Endothelial cell of umbilical vein (primary cell): ENCODE measurements at regions not wholly inside any gene's neighbourhood (a gene's known extent, or its start where the extent isn't known, plus 50 kb on each side); places are given as distances from the start of the nearest gene placed in this dataset.

Experiments
- BruUV-seq: library from RNA; stranded (reverse); fragments of 400-500 nt; replicated peaks from 2 replicates; lab custom pipeline; 2021; lab: Mats Ljungman, UMichigan
- CTCF ChIA-PET: fragments of 300-600, 350-600 bp; sonication (Branson Sonifier 250); formaldehyde crosslinking; loops from one replicate; lab custom pipeline; 2021; ENCODE audit warnings: antibody characterized with exemption, inconsistent platforms; lab: Charles Lee
- POLR2A ChIA-PET: fragments of 300-600, 350-600 bp; sonication (Branson Sonifier 250); formaldehyde crosslinking; loops from one replicate; lab custom pipeline; 2021; ENCODE audit warnings: antibody characterized with exemption, inconsistent platforms; lab: Charles Lee
- DNase-seq: peaks from one replicate; pipeline ENCODE4 v3.0.0-alpha.2; 2011; ENCODE audit warnings: low read depth, low spot score
- FAIRE-seq: peaks from 2 replicates; lab custom pipeline; 2011; peaks lifted over from hg19 to GRCh38; lab: Jason Lieb, UNC
- H2AFZ ChIP-seq: 2 replicates; pipeline ENCODE4 v1.6.0; 2012; ENCODE audit warnings: low read depth, low read length, control low read depth, inconsistent platforms
- H3K27ac ChIP-seq: 2 replicates; pipeline ENCODE4 v1.5.1; 2011; ENCODE audit warnings: low read depth, mild to moderate bottlenecking, control low read depth, low read length, moderate library complexity; ENCODE audit not compliant: insufficient read depth
- H3K27me3 ChIP-seq, 2 experiments: 2 replicates each; pipeline versions ENCODE4 v1.6.0 to v1.6.1; 2011; ENCODE audit warnings: low read length in 2 of 2, mixed read lengths in 1 of 2; ENCODE audit not compliant: control insufficient read depth in 2 of 2, insufficient read depth in 2 of 2
- H3K36me3 ChIP-seq, 2 experiments: 2 replicates in 1 of 2; 3 replicates in 1 of 2; pipeline ENCODE4 v1.5.1; 2011; ENCODE audit warnings: low read length in 2 of 2, mild to moderate bottlenecking in 1 of 2, moderate library complexity in 1 of 2; ENCODE audit not compliant: control insufficient read depth in 2 of 2, insufficient read depth in 2 of 2; ENCODE audit errors: extremely low read depth in 1 of 2
- H3K4me1 ChIP-seq: 3 replicates; pipeline ENCODE4 v1.5.1; 2011; ENCODE audit warnings: mild to moderate bottlenecking, low read length; ENCODE audit not compliant: control insufficient read depth, insufficient read depth; ENCODE audit errors: extremely low read depth
- H3K4me2 ChIP-seq: 2 replicates; pipeline ENCODE4 v1.6.1; 2011; ENCODE audit warnings: low read length, control low read depth, mixed read lengths; ENCODE audit not compliant: insufficient read depth
- H3K4me3 ChIP-seq, 3 experiments: fragments of 200-600 bp in 1 of 3; sonication (generic), shearing (Covaris generic) in 1 of 3; replicated peaks in 1 of 3; 2 replicates each; pipeline ENCODE4 v1.5.1; 2011 to 2016; ENCODE audit warnings: control low read depth in 3 of 3, low read length in 3 of 3, mild to moderate bottlenecking in 2 of 3, inconsistent platforms in 1 of 3, low read depth in 1 of 3, moderate library complexity in 1 of 3; ENCODE audit not compliant: insufficient read depth in 1 of 3
- H3K79me2 ChIP-seq: 2 replicates; pipeline ENCODE4 v1.6.0; 2012; ENCODE audit warnings: low read length, inconsistent platforms; ENCODE audit not compliant: control insufficient read depth, insufficient read depth
- H3K9ac ChIP-seq: replicated peaks from 2 replicates; pipeline ENCODE3; 2011; ENCODE audit warnings: low read length, control low read depth; ENCODE audit not compliant: insufficient read depth; ENCODE audit errors: extremely low read depth
- H3K9me1 ChIP-seq: replicated peaks from 3 replicates; pipeline ENCODE4 v1.6.0; 2011; ENCODE audit warnings: mild to moderate bottlenecking, low read length; ENCODE audit not compliant: control insufficient read depth, insufficient read depth; ENCODE audit errors: extremely low read depth
- H3K9me3 ChIP-seq: replicated peaks from 2 replicates; pipeline ENCODE4 v1.5.1; 2012; ENCODE audit warnings: low read length, inconsistent platforms; ENCODE audit not compliant: control insufficient read depth, insufficient read depth
- H4K20me1 ChIP-seq: replicated peaks from 2 replicates; pipeline ENCODE3; 2011; ENCODE audit warnings: mild to moderate bottlenecking, low read length; ENCODE audit not compliant: control insufficient read depth, insufficient read depth; ENCODE audit errors: extremely low read depth
- CTCF ChIP-seq, 2 donors: IDR thresholded peaks; 1 replicate in 1 of 2; 2 replicates in 1 of 2; pipeline ENCODE4 v1.5.1; 2011; ENCODE audit warnings: low read length in 2 of 2, mild to moderate bottlenecking in 2 of 2, moderate library complexity in 2 of 2, control low read depth in 1 of 2, inconsistent platforms in 1 of 2, low read depth in 1 of 2; ENCODE audit not compliant: insufficient read depth in 1 of 2; ENCODE audit errors: extremely low read depth in 1 of 2
- EZH2 ChIP-seq: IDR thresholded peaks from 2 replicates; pipeline ENCODE4 v1.6.1; 2012; ENCODE audit warnings: borderline replicate concordance, low read depth, mild to moderate bottlenecking, moderate library complexity, low read length, inconsistent platforms; ENCODE audit not compliant: severe bottlenecking
- FOS ChIP-seq: IDR thresholded peaks from 2 replicates; pipeline ENCODE4 v1.6.1; 2011; ENCODE audit warnings: mild to moderate bottlenecking, low read length, moderate library complexity, borderline replicate concordance; ENCODE audit not compliant: insufficient read depth
- GATA2 ChIP-seq: IDR thresholded peaks from 2 replicates; pipeline ENCODE4 v1.7.0; 2011; ENCODE audit warnings: low read depth, mild to moderate bottlenecking, moderate library complexity, mixed read lengths, low read length; ENCODE audit not compliant: insufficient read length, insufficient read depth
- JUN ChIP-seq: IDR thresholded peaks from 2 replicates; pipeline ENCODE4 v1.6.1; 2011; ENCODE audit warnings: borderline replicate concordance, low read depth; ENCODE audit not compliant: insufficient read length, insufficient read depth
- MAX ChIP-seq: IDR thresholded peaks from 2 replicates; pipeline ENCODE4 v1.6.1; 2011; ENCODE audit not compliant: insufficient read depth, insufficient read length
- MYC ChIP-seq: IDR thresholded peaks from one replicate; pipeline ENCODE4 v1.6.1; 2011; ENCODE audit warnings: mild to moderate bottlenecking, low read depth, low read length
- POLR2A ChIP-seq: IDR thresholded peaks from 2 replicates; pipeline ENCODE4 v1.6.1; 2012; ENCODE audit warnings: low read depth, mild to moderate bottlenecking, control low read depth, low read length
- POLR2AphosphoS5 ChIP-seq: IDR thresholded peaks from 2 replicates; pipeline ENCODE4 v1.6.1; 2012; ENCODE audit warnings: low read depth, mild to moderate bottlenecking, control low read depth, low read length, moderate library complexity; ENCODE audit not compliant: insufficient read depth
- dilution Hi-C: fragments of 300-500 bp; cut with MboI; formaldehyde crosslinking; loops from one replicate; pipeline ENCODE4 v1.15.0; 2019; ENCODE audit warnings: low sequenced_read_pairs; ENCODE audit not compliant: extremely low pct_ligation_motif_present
- intact Hi-C: fragments of 100-400 bp; cut with micrococcal nuclease; formaldehyde crosslinking; loops from one replicate; pipeline ENCODE4 v1.10.0; 2022

GRCh38 chrX:725971-726370, 95.4 kb downstream of the SHOX start:
- FAIRE-seq (no peak), DNase-seq (no peak)
- Histone ChIP-seq H3K4me3 (no peak overlapping the region), H3K36me3 (no peaks in the 10 kb centered on the region), H3K9me1 (no peaks in the 10 kb centered on the region), H3K9ac (no peak overlapping the region), H4K20me1 (no peaks in the 10 kb centered on the region), H3K27me3 (no peaks in the 10 kb centered on the region), H3K9me3 (peaks cover 2% of the 10 kb centered on the region), H3K27ac (no peak overlapping the region), H3K4me1 (no peaks in the 10 kb centered on the region), H2AFZ (no peak overlapping the region), H3K4me2 (no peak overlapping the region), H3K79me2 (no peaks in the 10 kb centered on the region)
- BruUV-seq: no TSS peak
- dilution Hi-C loops: no loop called here
- TF ChIP-seq GATA2 (no peak), JUN (no peak), POLR2AphosphoS5 (no peak), MAX (no peak), FOS (no peak), EZH2 (no peak), MYC (no peak), POLR2A (no peak), CTCF (IDR thresholded peaks at IDR 0.05; ENCODE audit: extremely low read depth in 1 of 2, insufficient read depth in 1 of 2, low read depth in 1 of 2, low read length in 2 of 2) (no peak)
- ChIA-PET POLR2A (no interaction called here), CTCF (no interaction called here)
- intact Hi-C loops: no loop called here
